Right atrium auricular region (tissue), 2 donors: ENCODE measurements at regions not wholly inside any gene's neighbourhood (a gene's known extent, or its start where the extent isn't known, plus 50 kb on each side); places are given as distances from the start of the nearest gene placed in this dataset.
"Not testable (repeated sequence)": the region's sequence is repeated elsewhere in the genome, so short reads cannot be mapped to it uniquely, and the experiment has no call there.

Experiments
- DNase-seq: peaks from one replicate; pipeline ENCODE4 v3.0.0-alpha.2; 2019; ENCODE audit warnings: low spot score
- H3K27ac ChIP-seq, 2 donors: fragments of 200-600 bp; sonication (generic); 1 replicate in 1 of 2; 2 replicates in 1 of 2; pipeline ENCODE4 v1.5.1; 2016 to 2019
- H3K27me3 ChIP-seq, 2 donors: fragments of 200-600 bp; sonication (generic); one replicate each; pipeline versions ENCODE4 v1.5.1 to v1.6.0; 2017 to 2019
- H3K36me3 ChIP-seq: fragments of 200-600 bp; sonication (generic); one replicate; pipeline ENCODE4 v1.5.1; 2016
- H3K4me1 ChIP-seq, 2 donors: fragments of 200-600 bp; sonication (generic); one replicate each; pipeline versions ENCODE4 v1.5.1 to v1.6.0; 2017 to 2019
- H3K4me3 ChIP-seq, 2 donors: fragments of 200-600 bp; sonication (generic); 1 replicate in 1 of 2; 2 replicates in 1 of 2; pipeline ENCODE4 v1.5.1; 2017 to 2019; ENCODE audit warnings: mild to moderate bottlenecking in 1 of 2, moderate library complexity in 1 of 2
- H3K9me3 ChIP-seq, 2 donors: fragments of 200-600 bp; sonication (generic); one replicate each; pipeline ENCODE4 v1.5.1; 2019
- TF ChIP-seq, protein P1 (sequence below), 2 donors: fragments of 200-600 bp; sonication (generic); IDR thresholded peaks; one replicate each; pipeline ENCODE4 v1.5.1; 2019; ENCODE audit warnings: antibody characterized with exemption in 2 of 2

DNA sequence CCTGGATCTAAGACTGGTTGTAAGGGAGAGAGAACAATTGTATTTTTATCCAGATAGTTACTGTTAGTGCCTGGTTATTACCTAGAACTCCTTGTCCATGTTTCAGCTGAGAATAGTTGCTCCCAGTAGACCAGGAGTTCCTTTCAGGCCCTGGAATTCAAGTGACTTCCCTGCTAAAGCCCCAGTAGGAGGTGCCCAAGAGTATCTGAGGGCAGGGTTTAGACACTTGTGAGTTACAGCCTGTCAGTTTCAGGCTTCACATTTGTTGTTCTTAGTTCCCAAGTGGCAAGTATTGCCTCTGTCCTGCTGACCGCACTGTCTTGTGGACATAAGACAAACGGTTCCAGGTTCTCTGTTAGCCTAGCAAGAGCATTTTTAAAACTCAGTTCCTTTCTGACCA is 743.9 kb upstream of the SEMA6A start:
- no peak overlapping the region for H3K27ac ChIP-seq
- no peaks in the 10 kb centered on the region for H3K36me3 ChIP-seq
- no peak for DNase-seq

DNA sequence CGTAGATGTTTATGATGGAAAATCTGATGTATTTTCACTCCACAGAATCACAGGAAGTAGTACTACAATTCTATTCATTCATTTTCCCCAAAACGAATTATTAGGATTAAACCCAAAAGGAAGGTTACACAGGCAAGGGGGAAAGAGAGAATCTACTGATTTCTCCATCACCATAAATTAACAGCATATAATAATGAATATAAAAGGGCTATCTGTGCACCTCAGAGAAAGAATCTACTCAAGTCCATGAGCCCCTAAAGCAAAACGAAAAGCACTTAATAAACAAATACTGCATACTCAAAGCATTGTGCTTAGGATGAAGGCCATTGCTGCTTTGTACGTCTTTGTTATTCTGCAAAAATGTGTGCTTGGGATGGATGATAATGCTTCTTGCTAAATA is 740.5 kb upstream of the SEMA6A start:
- H3K27ac ChIP-seq: no peak overlapping the region
- H3K4me1 ChIP-seq: no peaks in the 10 kb centered on the region
- no peak for DNase-seq
- no peaks in the 10 kb centered on the region for H3K9me3 ChIP-seq
- H3K4me3 ChIP-seq: no peak overlapping the region
- TF ChIP-seq, protein P1, sequence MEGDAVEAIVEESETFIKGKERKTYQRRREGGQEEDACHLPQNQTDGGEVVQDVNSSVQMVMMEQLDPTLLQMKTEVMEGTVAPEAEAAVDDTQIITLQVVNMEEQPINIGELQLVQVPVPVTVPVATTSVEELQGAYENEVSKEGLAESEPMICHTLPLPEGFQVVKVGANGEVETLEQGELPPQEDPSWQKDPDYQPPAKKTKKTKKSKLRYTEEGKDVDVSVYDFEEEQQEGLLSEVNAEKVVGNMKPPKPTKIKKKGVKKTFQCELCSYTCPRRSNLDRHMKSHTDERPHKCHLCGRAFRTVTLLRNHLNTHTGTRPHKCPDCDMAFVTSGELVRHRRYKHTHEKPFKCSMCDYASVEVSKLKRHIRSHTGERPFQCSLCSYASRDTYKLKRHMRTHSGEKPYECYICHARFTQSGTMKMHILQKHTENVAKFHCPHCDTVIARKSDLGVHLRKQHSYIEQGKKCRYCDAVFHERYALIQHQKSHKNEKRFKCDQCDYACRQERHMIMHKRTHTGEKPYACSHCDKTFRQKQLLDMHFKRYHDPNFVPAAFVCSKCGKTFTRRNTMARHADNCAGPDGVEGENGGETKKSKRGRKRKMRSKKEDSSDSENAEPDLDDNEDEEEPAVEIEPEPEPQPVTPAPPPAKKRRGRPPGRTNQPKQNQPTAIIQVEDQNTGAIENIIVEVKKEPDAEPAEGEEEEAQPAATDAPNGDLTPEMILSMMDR (IDR thresholded peaks at IDR 0.05): no peak
- H3K27me3 ChIP-seq: no peaks in the 10 kb centered on the region
- H3K36me3 ChIP-seq: no peaks in the 10 kb centered on the region

More for the DNA sequence above, 743.9 kb upstream of the SEMA6A start:
- no peaks in the 10 kb centered on the region for H3K4me1 ChIP-seq
- no peaks in the 10 kb centered on the region for H3K27me3 ChIP-seq
- TF ChIP-seq, protein P1 (IDR thresholded peaks at IDR 0.05): no peak
- no peaks in the 10 kb centered on the region for H3K9me3 ChIP-seq
- no peak overlapping the region for H3K4me3 ChIP-seq

DNA sequence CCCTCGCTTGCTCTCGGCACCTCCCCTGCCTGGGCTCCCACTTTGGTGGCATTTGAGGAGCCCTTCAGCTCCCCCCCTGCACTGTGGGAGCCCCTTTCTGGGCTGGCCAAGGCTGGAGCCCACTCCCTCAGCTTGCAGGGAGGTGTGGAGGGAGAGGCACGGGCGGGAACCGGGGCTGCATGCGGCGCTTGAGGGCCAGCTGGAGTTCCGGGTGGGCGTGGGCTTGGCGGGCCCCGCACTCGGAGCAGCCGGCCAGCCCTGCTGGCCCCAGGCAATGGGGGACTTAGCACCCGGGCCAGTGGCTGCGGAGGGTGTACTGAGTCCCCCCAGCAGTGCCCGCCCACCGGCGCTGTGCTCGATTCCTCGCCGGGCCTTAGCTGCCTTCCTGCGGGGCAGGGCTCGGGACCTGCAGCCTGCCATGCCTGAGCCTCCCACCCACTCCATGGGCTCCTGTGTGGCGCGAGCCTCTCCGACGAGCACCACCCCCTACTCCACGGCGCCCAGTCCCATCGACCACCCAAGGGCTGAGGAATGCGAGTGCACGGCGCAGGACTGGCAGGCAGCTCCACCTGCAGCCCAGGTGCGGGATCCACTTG is 730.0 kb upstream of the SEMA6A start:
- H3K27me3 ChIP-seq, H3K27ac ChIP-seq, H3K4me3 ChIP-seq, H3K9me3 ChIP-seq, DNase-seq, H3K36me3 ChIP-seq, H3K4me1 ChIP-seq: not testable (repeated sequence)

DNA sequence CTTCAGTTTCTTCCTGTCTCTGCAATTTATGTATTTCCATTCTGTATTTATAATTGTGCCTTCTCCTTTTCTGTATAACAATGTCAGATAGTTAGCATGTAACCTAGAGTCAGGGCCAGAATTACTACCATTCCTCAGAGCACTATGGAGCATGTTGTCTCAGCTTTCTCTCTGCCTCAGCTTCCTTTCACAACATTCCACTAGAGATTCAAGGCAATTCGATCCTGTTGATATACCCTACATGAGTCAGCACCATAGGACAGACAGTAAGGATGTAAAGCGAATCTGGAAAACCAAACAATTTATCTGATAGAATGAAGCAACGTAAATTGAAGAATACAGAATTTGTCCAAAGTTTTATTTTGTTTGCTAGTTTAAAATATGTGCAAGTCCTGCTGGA is 728.3 kb upstream of the SEMA6A start:
- Histone ChIP-seq H3K36me3 (no peaks in the 10 kb centered on the region), H3K4me1 (no peaks in the 10 kb centered on the region), H3K27me3 (no peaks in the 10 kb centered on the region), H3K27ac (no peak overlapping the region), H3K4me3 (no peak overlapping the region), H3K9me3 (no peaks in the 10 kb centered on the region)
- TF ChIP-seq, protein P1 (IDR thresholded peaks at IDR 0.05): no peak
- DNase-seq: no peak

DNA sequence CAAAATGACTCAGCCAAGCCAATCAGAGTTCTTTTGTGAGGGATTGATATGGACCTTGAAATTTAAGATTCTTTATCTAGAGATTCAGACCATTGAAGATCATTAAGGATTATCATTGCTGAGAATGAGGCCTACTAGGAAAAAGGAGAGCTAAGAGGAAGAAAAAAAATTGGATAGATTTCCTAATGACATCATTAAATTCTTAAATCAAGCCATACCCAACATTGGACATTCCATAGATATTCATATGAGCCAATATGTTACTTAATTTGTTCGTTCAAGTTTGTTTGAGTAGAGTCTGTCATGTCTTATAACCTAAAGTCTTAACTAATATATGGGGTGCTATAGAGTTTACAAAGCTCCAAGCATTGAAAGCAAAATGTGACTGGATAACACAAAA is 727.9 kb upstream of the SEMA6A start:
- DNase-seq: no peak
- Histone ChIP-seq H3K27ac (no peak overlapping the region), H3K4me3 (no peak overlapping the region), H3K4me1 (no peaks in the 10 kb centered on the region), H3K36me3 (no peaks in the 10 kb centered on the region), H3K9me3 (no peaks in the 10 kb centered on the region), H3K27me3 (no peaks in the 10 kb centered on the region)
- TF ChIP-seq, protein P1 (IDR thresholded peaks at IDR 0.05): no peak

DNA sequence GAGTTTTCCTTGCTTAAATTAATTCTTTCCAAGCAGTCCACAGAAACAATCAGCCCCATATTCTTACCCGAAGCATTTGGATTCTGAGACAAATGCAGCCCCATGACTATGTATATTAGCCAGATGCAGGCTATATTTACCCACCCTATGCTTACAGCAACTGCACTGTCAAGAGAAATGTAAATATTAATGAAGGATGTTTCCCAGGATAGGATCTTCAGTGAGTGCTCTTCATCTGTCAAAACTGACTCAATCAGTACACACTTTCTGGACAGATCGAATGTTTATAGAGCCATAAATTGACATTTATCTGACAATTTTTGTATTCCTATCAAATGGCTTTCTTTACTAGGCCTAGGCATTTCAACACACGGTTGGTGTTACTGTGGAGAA is 725.3 kb upstream of the SEMA6A start:
- TF ChIP-seq, protein P1 (IDR thresholded peaks at IDR 0.05): no peak
- H3K27me3 ChIP-seq: no peaks in the 10 kb centered on the region
- H3K27ac ChIP-seq: no peak overlapping the region
- no peaks in the 10 kb centered on the region for H3K36me3 ChIP-seq
- no peak overlapping the region for H3K4me3 ChIP-seq
- no peaks in the 10 kb centered on the region for H3K9me3 ChIP-seq
- no peak for DNase-seq
- no peaks in the 10 kb centered on the region for H3K4me1 ChIP-seq
